GM12891 (cell line): ENCODE measurements at regions not wholly inside any gene's neighbourhood (a gene's known extent, or its start where the extent isn't known, plus 50 kb on each side); places are given as distances from the start of the nearest gene placed in this dataset.

ENCODE experiments used
- POLR2A ChIP-seq: IDR thresholded peaks from 2 replicates; pipeline ENCODE4 v1.6.1; 2011; ENCODE audit warnings: low read depth, low read length, control low read depth
- POLR2AphosphoS5 ChIP-seq: IDR thresholded peaks from 2 replicates; pipeline ENCODE4 v1.6.1; 2011; ENCODE audit warnings: low read depth, low read length, control low read depth
- POU2F2 ChIP-seq: IDR thresholded peaks from 2 replicates; pipeline ENCODE4 v1.6.1; 2011; ENCODE audit warnings: low read depth, mild to moderate bottlenecking, control low read depth, low read length, moderate library complexity
- SPI1 ChIP-seq: IDR thresholded peaks from 2 replicates; pipeline ENCODE4 v1.6.1; 2011; ENCODE audit warnings: low read depth, low read length, control low read depth
- TAF1 ChIP-seq: IDR thresholded peaks from 2 replicates; pipeline ENCODE4 v1.6.1; 2011; ENCODE audit warnings: low read depth, low read length, control low read depth

DNA sequence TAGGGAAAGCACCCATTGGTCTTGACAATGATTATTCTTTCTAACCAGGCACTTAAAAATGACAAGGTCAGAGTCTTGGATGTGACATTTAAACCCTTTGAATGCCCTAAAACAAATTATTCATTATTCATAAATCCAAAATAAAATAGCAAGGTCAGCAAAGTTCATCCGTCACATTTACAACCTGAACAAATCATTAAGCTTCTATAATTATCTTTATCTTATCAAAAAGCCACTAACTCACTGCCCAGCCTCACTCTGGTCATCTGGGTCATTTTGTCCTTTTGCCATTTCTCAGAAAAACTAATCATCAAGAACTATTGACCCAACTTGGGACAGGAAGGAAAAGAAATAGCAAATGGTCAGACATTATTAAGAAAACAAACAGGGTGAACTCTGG, 507.3 kb upstream of the CDH8 start:
- TF ChIP-seq POLR2A = no peak
- TF ChIP-seq TAF1 = no peak
- no peak for TF ChIP-seq POLR2AphosphoS5
- TF ChIP-seq POU2F2 = no peak
- TF ChIP-seq SPI1 = no peak
